HG02588 (cell line): ENCODE measurements at regions not wholly inside any gene's neighbourhood (a gene's known extent, or its start where the extent isn't known, plus 50 kb on each side); places are given as distances from the start of the nearest gene placed in this dataset.

Experiments
- ATAC-seq: cut with Tn5 transposase; IDR thresholded peaks from one replicate; pipeline ENCODE4 v1.9.1; 2021; ENCODE audit warnings: mild to moderate bottlenecking, moderate library complexity; ENCODE audit not compliant: unreplicated experiment

DNA sequence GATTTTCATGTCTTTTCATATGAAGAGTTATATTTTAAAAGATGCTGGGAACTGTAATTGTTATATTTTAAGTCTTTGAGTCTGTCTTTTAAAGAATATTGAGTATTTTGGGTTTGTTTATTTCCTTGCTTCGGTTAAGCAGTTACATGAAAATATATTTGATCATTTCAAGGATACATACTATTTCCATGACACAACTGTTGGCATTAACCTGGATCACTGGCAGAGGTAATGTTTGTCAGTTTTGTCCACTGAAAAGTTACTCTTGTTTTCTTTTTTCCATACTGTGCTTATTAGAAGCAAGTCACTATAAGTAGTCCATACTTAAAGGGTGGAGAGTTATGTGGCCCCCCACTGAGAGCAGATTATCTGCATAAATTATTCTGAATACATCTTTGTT lies 1142.0 kb upstream of the TMEFF2 start:
- ATAC-seq: no peak

DNA sequence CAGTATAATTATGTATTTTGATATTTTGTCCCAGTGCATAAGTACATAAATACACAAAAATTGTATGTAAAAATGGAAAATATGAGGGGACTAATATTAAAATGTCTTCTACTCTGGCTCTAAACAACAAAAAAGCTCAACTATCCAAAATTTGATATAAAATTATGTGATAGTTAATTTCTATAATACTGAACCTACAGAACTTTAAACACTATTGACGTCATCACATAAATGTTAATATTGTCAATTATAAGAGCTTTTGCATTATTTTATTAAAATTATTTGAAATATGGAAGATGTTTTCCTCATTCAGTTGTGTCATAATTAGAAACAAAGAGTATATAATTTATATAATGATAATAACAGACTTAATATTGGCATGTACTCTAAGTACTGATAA lies 1139.7 kb upstream of the TMEFF2 start:
- no peak for ATAC-seq

DNA sequence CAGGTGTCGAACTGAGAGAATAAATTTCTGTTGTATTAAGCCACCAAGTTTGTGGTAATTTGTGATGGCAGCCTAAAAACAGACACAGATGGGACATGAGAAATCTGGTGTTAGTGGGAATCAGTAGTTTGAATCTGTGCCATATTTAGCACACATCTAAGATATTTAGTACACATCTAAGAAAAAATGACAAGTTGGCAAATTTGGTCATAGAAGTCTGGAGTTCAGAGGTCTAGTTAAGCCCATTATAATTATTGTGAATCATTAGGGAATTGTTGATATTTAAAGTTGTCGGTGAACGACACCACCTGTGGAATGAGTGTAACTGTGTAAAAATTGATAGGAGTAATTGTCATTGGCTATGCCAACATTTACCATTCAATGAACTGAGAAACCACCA lies 1138.8 kb upstream of the TMEFF2 start:
- no peak for ATAC-seq

DNA sequence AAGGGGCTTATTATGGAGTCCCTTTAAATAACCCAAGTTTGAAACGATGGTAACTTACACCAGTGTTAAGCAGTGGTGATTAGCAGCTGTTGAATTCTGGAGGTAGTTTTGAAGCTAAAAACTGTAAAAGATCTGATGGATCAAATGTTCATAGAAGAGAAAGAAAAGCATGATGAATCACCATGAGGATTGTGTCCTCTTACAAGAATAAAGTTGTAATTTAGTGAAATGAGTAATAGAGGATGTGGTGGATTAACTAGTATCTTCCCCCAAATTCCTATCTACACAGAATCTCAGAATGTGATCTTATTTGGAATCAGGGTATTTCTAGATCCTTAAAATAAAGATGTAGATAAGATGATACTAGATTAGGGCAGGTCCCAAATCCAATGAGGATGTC lies 1138.2 kb upstream of the TMEFF2 start:
- no peak for ATAC-seq

DNA sequence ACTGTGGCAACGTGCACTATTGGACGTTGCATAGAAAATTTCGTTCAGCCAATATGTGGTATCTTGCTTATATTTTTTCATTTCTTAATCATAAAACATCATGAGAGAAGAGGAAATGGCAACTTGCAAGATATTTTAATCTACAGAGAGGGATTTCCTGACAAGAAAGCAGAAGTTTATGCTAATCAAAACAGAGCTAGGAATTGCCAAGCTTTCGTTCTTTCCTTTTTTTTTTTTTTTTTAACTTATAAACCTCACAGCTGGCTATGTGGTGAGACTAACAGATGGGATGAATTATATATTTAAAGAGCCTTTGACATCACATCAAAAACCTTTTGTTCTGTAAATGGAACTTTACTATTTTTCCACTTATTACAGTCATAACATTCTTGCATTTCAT lies 1136.9 kb upstream of the TMEFF2 start:
- no peak for ATAC-seq

DNA sequence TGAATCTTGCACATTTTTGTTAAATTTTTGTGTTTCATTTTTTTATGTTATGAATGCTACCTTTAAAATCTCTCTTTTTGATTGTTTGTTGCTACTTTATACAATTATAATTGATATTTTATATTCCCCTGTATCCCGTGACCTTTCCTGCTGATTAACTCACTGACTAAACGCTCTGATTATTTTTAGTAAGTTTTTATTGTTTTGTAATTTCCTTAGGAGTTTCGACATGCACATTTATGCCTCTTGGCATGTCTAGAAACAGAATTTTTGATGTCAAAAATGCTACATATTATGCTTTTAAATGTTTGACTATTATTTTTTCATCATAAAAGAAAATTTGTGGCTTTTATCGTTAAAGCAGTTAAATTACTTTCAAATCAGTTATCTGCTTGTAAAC lies 1131.6 kb upstream of the TMEFF2 start:
- no peak for ATAC-seq

DNA sequence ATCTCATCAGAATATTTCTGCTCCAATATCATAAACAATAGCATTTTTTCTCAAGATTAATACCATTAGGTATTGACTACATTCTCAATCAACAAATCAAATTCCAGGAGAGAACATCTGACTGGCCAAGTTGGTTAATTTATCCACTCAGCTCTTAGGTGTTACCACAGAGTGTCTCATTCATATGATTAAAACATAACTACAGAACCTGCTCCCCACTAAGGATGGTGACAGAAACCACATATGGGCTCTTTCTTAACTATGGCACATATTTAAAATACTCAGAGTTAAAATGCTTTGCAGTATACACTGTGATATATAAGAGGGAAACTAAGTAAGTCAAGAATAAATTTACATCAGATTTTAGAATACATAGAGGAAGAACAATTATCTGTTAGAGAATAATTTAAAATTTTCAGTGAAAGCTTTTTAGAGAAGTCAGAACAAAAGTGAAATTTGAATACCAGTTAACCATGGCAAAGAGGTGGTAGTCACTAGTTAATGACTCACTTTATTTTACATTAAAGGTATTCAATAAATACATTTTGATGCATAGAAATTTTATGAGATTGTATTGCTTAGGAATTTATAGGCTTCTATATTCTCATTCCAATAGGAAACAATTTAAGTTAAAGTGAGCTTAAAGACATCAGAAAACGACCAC lies 1120.8 kb upstream of the TMEFF2 start:
- ATAC-seq: no peak

DNA sequence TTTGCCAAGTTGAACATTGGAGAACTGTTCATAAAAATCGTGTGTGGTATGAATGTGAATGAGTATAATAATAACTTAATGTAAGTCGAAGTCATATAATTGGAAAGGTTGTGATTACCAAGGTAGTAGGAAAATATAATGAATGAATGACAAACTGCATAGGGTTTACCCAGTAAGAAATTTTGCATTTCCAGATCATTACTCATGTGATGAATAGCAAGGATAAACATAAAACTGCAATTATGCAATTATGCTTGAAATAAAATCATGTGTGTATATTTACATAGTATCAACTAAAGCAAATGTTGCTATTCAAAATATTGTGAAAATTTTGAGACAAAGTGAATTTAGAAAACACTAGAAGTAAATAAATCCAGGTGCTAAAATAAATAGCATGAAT lies 1108.7 kb upstream of the TMEFF2 start:
- no peak for ATAC-seq

DNA sequence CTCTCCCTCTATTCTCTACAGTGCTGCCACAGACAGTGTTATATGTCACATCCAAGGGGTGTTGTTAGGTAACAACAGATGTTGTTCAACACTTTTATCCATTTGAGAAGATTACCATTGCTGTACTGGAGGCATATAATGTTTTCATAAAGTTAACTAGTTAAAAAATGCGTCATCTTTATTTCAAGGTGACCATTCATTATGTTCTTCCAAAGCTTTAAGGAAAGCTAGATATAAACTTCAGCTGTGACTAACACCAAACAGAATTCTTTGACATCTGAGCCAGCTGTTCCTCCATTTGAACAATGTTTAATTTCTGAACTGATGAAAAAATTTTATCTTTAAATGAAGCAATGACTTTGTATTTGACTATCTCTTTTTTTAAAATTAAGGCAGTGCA lies 1099.6 kb upstream of the TMEFF2 start:
- ATAC-seq: no peak

DNA sequence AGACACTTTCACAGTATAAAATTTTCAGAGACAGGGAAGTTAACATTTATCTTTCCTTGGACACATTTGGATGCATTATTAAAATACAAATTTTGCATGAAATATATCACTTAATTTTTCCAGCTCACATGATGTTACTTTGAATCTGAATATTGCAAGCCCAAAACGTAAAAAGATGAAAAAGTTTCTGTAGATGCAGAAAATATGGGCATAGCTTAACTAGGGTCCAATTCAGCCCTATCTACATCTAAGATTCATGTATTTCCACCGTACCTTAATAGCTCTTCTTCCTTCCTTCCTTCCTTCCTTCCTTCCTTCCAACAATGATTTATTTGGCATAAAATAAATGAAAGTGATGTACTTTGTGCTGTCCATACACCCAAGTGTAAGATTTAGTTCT lies 1084.6 kb upstream of the TMEFF2 start:
- no peak for ATAC-seq

DNA sequence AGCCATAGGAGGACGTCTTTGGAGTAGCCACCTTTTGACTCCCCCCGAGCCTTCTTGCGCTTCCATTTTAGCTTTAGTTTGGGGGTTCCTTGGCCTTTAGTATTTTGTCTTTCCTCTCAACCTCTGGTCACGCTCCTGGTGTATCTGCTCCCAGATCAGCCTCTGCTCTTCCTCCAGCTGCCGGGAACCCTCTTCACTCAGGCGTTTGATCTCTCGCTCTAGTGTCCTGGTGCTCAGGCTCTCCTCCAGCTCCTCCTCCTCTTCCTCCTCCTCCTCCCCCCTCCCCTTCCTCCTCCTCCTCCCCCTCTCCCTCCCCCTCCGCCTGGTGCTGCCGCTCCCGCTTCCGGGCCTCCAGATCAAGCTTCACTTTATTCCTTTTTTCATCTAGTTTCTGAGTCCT lies 1082.3 kb upstream of the TMEFF2 start:
- no peak for ATAC-seq

DNA sequence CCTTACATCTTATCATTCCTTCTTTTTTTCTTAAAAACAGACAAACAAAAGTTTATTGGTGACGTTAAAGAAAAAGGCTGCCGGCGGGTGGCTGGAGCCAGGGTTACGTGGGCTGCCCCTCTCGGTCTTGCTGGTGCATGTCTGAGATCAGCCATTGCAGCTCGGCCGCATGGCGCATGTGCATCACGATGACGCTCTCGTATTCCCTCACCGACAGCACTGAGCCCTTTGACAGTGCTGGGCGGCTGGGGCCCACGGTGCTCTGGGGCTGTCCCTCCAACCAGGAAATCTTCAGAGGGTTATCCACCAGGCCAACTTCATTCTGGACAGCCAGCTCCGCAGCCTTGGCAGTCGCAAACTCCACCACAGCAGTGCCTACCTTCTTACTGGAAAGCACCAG lies 1081.8 kb upstream of the TMEFF2 start:
- no peak for ATAC-seq

DNA sequence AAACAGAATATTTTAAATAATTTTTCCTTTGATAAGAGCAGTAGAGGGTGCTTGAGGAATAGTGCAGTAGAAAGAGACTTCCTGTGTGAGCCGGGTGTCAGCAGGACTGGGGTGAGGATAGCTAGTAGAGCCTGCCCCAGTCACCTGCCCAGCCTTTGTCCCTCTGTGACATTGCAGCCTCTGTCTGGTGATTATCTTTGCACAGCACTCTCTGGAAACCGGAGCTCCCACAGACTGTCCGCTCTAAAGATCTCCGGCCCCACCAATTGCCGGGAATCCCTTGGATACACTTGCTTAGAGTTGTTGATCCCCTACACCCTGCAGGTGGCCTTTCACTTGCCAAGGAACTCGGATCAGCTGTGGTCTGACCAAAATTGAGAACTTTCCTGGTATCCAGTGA lies 1081.3 kb upstream of the TMEFF2 start:
- no peak for ATAC-seq

DNA sequence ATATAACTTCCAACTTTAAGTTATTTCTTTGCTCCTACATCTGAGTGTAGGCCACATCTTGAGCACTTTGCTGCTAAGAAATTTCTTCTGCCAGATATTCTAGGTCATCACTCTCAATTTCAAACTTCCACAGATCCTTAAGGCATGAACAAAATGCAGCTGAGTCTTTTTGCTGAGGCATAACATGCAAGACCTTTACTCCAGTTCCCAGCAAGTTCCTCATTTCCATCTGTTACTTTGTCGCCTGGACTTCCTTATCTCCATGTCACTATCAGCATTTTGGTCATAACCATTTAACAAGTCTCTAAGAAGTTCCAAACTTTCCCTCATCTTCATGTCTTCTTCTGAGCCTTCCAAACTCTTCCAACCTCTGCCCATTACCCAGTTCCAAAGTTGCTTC lies 1077.3 kb upstream of the TMEFF2 start:
- ATAC-seq: no peak

DNA sequence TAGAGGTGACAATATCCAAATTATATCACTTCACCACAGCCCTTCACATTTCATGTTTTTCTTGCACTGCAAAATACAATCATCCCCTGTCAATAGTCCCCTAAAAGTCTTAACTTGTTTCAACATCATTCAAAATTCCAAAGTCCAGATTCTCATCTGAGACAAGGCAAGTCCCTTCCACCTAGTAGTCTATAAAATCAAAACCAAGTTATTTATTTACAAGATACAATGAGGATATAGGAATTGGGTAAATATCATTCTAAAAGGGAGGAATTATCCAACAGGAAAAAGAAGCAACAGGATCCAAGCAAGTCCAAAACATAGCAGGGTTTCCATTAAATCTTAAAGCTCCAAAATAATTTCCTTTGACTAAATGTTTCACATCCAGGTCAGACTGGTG lies 1076.1 kb upstream of the TMEFF2 start:
- no peak for ATAC-seq

DNA sequence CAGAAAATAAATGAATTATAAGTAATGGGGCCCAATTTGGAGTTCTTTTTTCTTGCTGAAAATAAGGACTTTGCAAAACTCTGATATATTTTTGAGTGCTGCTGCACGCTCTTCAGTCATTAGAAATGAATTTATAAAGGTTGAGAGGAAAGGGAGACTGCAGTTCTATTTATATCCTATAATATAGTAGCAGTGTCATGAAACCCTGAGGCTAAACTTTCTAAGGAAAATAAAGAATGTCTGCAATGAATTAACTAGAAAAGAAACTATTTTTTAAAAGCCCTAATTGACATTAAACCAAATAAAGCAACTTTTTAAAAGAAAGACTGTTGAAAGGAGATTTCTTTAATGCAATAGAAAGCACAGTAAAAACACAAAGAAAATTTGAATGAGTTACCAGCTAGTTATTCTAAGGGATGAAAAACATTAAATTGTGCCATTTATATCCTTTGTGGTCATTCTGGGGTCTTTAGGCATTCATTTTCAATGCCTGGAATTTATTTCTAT lies 1072.8 kb upstream of the TMEFF2 start:
- ATAC-seq: no peak

DNA sequence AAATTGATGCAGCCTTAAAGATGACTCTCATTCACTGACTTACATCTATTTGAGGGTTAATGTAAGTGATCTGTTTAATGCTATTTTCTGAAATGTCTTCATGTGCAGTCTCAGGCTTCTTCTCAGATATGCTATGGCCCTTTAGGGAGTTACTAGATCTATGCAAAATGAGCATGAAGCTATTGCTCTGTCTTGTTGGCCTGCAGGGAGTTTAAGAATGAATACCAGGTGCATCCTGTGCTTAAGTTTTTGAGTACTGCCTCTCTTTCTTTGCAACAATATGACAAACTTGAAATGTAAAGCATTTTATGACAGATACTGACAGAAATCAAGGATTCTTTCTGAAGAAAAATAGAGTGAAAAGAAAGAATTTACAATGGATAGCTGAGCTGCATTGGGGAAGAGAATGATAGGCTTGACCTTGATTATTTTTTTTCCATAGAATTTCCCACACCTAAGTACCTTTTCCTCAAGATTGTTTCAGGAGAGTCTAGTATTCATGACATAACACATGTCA lies 1058.3 kb upstream of the TMEFF2 start:
- no peak for ATAC-seq

DNA sequence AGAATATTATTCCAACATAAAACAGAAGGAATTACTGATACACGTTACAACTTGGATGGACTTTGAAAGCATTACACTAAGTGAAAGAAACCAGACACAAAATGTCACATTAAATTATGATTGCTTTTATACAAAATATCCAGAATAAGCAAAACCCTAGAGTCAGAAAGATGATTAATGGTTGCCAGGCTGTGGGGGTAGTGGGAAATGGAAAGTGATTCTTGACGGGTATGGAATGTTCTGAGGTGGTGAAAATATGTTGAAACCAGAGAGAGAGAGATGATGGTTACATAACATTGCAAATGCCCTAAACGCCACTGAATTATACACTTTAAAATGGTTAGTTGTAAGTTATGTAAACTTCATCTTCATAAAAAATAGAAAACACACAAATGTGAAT lies 1057.2 kb upstream of the TMEFF2 start:
- ATAC-seq: no peak

DNA sequence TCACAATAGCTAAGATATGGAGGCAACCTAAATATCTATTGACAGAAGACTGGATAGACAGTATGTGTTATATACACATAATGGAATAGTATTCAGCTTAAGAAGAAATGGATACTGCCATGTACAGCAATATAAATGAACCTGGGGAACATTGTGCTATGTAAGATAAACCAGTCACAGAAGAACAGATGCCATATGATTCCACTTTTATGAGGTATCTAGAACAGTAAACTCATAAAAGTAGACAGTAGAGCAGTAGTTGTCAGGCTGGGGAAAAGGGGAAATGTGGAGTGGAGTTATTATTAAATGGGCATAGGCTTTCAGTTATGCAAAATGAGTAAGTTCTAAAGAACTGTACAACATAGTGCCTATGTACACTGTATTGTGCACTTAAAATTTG lies 1055.7 kb upstream of the TMEFF2 start:
- ATAC-seq: no peak

DNA sequence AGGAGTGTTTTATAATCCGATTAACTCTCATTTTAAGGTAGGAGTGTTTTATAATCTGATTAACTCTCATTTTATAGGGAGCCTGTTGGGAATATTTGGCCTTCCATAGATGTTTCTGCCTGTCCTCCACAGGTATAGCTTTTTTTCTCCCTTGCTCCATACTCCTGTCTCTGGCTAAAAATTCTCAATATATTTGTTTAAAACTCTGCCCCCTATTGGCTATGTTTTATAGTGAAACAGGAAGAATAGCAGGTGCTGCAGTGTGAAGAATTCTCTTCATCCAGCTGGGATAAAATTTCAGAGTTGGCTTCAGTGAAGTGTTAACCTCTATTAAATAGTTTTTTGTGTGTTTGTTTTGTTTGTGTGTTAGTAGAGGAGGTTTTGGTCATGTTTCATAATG lies 1046.0 kb upstream of the TMEFF2 start:
- no peak for ATAC-seq

DNA sequence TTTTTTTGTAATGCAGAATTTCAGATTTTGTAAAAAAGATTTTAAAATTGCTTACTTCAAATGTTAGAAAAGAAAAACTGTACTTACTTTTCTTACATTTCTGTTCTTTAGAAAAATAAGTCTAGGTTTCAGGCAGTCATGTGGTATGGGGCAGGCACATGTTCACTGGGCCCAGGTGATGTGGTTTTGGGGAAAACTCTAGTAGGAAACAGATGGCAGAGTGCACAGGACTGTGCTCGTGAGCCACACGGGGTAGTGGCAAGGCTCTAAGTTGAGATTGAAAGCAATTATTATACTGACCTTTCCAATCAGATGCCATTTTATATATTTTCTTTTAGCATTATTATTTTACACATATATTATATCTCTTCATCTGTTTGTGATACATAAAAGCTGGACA lies 1036.9 kb upstream of the TMEFF2 start:
- ATAC-seq: no peak

DNA sequence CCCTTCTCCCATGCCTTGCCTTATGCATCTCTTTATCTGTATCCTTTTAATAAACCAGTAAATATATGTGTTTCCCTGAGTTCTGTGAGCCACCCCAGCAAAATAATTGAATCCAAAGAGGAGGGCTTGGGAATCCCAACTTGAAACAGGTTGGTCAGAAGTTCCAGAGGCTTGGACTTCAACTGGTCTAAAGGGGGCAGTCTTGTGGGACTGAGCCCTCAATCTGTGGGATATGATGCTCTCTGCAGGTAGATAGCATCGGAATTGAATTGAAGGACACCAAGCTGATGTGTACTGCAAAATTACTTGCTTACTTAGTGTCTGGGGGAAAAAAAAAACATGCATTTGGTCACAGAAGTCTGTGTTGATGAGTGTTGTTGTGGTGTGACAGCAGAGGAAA lies 1033.5 kb upstream of the TMEFF2 start:
- ATAC-seq: no peak

DNA sequence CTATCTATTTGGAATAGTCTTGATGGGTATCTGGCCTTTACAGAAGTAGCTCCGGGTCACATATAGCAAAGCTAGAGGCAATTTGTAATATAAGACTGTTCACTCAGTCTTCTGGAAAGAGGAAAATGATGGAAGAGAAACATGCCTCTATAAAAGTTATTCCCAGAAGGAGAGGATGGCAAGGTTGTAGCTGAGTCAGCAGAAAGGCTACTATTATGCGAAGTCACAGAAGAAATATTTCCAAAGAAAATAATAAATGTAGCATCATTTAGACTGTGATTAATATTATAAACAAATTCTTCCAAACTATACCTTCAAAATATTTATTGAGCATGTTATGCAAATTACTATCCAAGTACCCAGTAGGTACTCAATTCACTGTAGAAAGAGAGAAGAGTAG lies 1027.7 kb upstream of the TMEFF2 start:
- no peak for ATAC-seq
